NOMO-1 (cell line): ENCODE measurements at regions not wholly inside any gene's neighbourhood (a gene's known extent, or its start where the extent isn't known, plus 50 kb on each side); places are given as distances from the start of the nearest gene placed in this dataset.

ENCODE experiments used
- DNase-seq, 2 experiments: peaks; one replicate each; lab custom pipeline; 2025; ENCODE audit not compliant: unreplicated experiment in 2 of 2; lab: John Stamatoyannopoulos, UW

DNA sequence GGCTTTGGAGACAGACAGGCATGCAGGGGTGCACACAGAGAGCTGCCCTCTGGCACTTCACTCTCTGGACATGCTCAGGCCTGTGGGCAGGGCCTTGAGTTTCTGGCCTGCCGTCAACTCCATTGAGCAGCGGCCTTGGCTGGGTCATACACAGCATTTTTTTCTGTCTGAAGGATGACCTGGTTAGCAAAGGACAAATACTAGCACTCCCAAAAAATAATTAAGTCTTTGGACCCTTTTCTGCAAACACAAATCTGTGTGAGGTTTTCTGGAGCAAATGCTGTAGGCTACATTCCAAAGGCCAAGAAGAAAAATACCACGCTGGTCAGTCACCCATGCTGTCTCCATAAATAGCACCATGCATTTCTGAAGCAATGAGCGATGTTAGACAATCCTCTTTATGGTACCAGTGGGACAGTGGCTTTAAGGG, 124.7 kb upstream of the CTAGE1 start:
- no peak for DNase-seq

DNA sequence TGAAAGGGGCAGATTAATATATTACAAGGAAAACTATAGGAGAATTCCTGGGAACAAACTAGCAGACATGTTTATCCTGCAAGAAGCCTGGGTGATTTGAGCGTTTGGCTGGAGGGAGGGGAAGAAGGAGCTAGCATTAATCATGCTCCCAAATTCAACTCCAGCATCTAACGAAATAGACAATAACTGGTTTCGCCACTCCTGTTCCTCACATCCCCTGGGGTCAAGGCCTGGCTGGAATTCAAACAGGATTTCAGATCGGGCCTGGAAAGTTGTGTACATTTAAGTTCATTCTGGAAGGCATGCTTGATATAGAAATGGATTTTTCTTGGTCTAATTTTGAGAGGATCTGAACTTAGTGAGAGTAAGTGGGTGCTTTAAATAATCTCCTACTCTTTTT, 126.1 kb upstream of the CTAGE1 start:
- no peak for DNase-seq

DNA sequence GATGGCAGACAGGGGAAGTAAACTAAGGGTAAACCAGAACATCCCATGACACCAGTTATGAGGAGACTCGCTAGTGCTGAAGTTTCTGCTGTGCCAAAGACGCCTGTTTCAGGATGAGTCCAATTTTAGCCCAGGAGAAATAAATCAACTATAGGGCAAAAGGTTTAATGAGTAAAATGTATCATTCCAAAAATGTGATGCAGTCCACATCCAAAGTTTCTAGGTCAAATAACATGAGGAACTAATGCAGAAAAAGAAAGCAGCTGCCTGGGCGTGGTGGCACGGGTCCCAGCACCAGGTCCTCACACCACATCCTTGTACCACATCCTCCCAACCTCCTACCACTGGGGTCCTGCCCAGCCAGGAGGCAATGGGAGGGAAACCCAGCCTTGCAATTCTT, 126.9 kb upstream of the CTAGE1 start:
- no peak for DNase-seq

DNA sequence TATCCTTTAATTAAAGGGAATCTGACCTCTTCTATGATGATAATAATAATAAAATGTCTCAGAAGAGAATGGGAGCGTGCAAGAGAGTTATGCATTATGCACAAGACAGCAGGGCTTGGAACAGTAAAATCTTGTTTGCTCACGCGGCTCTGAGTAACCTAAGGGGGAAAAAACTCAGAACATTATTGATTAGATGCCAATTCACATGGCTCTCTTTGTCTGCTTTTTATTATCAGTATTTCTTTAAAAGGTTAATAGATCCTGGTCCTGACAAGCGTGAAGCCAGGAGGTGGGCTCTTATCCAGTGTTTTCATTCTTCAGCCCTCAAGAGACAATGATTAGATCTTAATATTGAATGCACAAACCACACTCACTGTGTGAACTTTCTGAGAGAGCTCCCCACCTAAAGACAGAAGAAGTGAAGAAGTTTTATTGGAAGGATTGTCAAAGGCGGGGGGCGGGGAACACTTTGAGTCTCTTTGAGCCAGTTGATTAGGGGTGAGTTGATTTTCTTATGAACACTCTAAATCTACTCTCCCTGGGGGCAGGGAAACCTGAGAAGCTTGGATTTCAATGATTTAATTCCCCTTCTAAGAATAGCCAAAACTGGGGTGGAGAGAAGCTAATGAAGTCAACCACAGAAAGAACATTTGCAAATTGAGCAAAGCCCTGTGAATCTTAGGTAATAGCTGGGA, 127.5 kb upstream of the CTAGE1 start:
- DNase-seq: peak in 1 of 2 experiments; percentile 23

DNA sequence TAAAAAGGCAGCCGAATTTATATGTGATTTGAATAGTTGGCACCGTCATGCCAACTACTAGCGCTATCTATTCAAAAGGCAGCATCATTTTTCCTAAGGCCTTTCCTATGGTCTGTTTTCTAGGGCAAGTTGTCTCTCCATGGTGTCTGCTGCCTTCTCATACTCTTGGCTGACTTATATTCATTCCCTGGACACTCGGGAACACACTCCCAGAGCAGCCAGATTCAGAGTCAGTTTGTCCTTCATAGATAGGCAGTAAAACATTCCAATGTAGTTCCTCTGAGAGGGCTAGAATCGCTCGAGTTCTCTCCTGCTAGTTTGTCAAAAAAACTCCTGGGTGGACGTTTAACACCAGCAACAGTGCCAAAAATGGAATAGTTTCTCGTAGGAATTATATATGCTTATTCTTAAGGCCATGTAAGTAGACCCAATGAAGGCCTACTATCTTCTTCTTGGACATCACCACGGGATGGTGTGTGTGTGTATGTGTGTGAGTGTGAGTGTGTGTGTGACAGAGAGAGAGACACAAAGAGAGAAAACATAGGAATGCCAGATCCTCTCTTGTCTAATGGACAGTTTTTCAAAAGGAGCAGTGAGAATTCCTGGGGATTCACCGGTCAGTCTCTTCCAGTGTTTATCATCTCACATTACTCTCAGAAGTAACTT, 129.3 kb upstream of the CTAGE1 start:
- DNase-seq: no peak

DNA sequence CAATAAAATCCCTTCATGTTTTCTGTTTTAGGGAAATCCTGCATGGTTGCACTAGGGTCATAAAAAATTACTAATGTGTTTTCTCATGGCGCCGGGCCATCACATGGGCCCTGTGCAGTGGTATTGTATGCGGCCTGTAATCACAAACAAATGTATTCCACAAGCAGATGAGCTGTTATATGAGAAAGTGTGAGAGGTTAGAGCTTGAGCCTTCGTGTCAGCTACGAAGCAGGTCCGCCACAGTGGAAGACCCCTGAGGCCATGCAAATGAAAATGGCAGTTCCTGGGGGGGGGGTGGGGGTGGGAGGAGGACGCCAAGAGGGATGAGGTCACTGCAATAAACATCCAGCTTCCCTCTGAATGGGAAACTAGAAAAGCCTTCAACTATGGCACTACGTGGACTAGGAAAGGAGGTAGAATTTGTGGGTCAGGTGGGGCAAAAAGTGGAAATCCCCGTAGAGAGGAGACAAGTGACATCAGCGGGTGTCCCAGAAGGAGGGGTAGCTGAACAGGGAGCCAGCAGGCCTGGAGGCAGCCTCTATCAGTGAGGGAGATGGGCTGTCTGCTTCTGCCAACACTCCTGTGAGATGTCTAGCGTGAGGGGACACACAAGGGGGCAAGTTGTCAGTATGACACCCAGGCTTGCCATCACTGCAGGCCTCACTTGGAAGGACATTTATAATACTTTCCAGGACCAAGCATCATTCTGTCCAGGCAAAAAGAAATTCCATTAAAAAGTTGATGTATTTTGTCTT, 130.3 kb upstream of the CTAGE1 start:
- DNase-seq: no peak

DNA sequence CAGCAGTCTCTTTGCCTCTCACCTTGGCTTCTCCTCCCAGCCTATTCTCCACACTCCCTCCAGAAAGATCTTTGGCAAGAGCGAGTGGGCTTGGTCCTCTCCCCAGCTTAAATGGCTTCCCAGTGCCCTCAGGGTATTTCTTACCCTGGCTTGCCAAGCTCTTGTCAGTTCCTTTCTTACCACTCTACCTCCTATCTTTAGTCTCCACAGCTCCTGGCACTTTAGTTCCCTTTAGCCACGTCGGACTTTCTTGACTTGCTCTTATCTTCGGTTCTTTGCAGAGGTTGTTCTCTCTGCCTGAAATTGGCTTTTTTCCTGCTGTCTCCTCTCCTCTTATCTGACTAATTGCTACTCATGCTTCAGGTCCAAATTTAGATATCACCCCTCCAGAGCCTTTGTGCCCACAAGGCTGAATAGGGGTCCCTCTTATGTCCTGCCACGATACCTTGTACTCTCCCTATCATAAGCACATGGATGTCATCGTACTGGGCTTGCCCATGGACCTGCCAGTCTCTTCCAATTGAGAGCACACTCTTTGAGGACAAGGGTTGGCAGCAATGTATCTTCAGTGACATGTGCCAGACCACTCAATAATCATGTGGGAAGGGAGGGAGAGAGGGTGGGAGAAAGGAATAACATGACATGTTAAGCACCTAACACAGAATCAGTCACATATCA, 131.7 kb upstream of the CTAGE1 start:
- DNase-seq: no peak

DNA sequence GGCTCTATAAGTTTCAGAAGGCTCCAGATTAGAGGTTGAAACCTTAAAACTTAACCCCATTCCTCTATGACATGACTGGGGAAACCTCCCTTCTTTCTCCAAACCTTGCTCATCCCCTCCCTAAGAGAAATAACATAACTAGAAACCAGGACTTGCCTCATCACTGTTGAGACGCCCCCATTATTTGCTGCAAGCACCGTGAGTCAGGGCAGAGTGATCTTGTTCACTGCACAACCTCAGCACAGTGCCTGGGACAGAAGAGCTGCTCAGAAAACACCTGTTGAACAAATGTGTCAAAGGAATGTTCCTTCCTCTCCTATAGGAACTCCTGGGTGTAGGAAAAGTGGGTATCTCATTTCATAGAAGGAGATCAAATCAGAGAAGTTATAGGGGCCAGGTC, 132.7 kb upstream of the CTAGE1 start:
- no peak for DNase-seq

DNA sequence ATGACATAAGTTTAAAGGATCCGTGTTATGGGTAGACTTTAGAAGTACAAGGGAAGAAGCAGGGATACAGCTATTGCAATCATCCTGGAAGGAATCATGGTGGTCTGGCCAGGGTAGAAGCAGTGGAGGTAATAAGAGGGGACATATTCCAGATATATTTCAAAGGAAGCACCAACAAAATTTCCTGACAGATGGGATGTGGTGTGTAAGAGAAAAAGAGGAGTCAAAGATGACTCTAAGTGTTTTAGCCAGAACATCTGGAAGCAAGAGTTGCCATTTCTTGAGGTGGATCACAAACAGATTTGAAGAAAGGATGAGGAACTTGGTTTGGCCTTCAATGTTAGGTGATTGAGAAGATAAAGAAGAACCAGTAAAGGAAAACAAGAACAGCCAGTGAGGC, 133.1 kb upstream of the CTAGE1 start:
- no peak for DNase-seq

DNA sequence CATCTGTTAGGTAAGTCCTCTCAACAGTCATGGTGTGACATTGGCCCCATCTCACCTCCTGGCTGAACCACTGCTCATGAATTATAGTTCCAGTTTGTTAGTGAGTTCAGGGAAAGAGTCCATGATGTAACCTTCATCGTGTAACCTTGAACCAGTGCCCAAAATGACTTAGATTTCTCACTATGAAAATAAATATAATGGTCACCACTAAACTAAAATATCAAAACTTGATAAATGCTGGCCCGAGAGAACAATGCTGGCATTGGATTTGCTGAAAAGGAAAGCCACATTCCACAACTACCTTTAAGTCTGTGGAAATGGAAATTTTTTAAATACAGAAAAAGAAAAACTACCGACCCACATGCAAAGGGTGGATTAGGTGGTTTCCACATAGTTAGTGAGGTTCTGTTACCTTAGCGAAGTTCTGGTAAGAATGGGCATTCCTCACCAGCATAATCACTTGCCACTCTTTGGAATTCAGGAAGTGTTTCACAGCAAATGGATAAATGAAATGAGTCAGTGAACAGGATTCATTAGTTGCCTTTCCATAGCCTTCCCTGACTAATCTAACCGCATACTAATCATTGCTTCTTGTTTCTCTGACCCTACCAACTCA, 133.9 kb upstream of the CTAGE1 start:
- no peak for DNase-seq

DNA sequence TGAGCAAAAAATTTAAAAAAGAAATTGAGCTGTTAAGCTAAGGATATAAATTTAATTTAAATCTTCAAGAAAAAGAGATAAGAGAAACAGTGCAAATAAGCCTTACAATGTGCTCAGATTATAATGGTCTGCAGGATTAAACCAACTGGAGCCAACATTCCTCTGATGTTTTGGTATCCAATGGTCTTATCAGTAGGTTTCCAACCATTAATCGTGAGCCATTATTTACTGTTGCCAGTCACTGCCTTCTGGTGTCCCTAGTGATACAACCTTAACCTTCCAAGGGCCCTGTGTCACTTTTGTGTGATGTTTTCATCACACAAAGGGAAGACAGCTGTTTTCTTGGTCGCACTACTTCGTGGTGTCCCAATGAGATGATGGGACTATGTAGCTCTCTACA, 134.5 kb upstream of the CTAGE1 start:
- DNase-seq: no peak

DNA sequence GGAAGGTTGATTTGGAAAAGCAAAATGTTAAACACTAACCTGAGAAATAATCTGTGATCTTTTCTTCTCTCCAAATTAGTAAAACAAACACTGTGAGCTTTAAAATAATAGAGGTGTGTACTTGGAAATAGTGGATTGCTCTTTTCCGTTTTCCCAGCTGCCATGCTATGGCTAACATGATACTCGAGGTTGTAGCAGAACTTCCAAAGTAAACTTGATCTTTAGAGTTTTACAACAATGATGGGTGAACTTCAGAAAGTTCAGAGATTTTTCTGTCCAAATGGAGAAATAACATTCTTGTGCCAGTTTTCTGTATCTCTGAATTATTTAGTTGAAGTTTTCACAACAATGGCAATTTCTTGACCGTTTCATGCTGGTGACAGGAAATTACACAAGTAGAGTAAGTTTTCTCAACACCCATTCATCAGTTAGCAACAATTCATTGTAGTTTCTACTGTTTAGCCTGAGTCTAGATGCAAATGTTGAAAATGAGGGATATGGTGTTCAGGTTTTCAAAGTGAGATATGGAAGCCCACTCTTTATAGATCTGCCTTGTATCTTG, 135.3 kb upstream of the CTAGE1 start:
- peak in 1 of 2 experiments; percentile 16 for DNase-seq

DNA sequence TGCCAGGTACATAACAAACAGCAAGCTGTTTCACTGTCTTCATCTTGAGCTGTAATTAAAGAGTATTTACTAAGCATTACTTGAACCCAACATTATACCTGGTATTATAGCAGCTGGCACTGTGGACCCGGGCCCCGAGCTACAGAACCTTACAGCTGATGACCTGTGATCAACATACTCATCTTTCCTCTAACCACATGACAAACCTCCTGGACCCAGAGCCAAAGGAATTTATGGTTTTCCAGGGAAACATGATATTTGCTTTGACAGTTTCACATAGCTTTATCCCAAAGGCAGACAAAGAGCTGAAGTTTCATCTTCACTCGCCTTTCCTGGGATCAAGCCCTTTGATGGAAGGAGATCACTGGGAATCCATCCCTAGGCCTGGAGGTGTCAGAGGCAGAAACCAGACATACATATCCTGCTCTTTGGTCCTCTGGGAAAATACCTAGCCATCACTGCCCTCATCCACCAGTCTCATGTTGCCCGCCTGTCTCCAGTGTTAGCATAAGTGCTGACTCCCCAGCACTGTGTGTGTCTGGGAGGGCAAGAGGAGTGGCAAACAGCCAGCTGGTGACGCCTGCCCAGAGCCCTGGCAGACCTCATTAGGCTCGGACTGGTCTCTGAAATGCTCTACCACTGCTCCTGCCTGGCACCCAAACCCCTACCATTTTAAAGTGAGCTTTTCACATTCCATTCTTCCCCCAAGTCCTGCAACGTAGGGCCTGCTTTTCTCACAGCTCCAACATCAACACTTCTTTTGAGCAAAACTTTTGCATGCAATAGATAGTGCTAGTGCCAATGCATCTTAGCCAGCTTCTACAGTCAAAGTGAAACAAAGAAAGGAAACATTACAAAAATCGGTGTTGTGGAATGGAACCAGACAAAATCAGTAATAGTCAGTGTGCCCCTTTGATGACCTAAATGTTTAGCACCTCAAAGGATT, 138.8 kb upstream of the CTAGE1 start:
- DNase-seq: no peak

DNA sequence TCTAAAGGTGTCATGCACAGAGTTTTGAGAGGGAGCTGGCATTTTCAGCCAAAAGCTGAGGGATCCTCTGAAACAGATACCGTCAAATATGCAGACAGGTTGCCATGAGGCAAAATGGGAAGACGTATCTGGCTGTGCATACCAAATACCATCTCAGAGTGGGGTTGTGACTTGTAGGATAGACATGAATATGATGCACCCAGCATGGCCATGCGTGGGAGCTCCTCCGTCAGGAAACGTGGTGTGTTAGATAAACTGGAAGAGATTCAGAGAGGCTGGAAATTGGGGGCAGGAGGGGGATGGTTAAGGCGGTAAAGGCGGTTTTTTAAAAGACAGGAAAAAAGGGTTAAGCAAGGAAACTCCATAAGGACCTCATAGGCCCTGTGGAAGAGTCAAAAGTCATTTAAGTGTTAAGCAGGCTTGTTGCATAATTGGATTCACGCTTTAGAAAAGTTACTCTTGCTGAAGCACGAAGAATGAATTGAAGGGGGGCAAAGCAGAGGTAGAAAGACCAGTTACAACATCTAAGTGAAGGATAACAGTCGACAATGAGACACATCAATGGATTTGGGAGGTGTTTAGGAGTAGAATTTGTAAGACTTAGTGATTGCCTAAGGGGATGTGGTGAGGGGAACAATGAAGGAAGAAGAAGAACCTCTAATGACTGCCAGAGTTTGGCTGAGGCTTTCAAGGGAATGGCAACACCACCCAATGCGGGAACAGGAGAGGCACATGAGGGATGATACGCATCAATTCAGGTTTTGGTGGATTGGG, 139.6 kb upstream of the CTAGE1 start:
- peak; percentile 8 to 46 for DNase-seq

DNA sequence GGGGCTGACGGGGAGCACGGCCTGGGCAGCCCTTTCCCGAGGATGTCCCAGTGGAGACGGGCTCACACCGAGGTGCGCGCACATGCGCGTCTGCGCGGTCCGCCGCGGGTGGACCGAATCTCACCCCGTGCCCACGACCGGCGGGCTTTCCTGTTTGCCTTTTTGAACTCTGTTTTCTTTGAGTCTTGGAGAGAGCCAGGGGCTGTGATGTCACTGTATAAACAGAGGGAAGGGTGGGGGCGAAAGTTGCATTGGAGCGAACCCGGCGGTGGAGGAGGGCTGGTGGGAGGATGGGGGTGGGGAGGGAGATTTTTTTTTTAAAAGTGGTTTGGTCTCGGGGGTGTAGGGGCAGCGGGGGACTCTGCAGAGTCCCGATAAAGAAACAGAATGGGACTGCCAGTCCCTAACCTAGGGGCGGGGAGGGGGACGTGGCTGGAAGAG, 141.2 kb upstream of the CTAGE1 start:
- no peak for DNase-seq

DNA sequence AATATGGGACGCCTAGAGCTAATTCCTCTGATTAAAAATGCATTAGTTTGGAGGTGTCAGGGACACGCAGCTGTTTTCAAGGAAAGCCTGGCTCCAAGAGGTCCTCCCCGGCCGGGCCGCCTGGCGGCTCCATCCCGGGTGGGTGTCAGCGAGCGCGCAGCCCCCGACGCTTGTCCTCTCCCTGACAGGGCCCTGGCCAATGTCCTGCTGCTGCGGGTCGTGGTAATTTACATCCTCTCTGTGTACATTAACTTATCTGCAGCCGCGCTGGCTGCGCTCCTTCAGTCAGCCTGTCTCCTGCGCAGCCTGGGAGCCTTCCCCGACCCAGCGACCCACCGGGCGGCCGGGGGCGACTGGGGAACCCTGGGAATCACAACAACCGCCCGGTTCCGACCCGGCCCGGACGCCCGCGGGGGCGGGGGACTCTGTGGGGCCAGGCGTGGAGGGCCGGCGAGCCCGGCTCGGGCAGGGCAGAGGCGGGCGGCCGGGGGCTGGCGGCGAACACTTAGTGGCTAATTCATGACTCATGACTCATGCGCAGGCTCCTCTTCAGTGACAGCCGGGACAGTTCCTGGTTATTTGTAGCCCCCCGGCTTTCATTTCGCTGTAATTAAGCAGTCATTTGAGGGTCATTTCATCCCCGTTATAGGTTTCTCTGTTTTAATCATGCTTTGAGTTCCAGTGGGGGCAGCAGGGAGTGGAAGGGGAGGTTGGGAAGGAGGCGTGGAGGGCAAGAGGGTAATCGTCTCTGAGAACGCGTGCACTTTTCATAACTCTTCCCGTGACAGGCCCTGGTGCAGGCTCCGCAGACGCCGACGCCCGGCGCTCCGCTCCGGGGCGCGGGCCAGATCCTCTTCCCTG, 141.9 kb upstream of the CTAGE1 start:
- DNase-seq: peak; percentile 52 to 67

DNA sequence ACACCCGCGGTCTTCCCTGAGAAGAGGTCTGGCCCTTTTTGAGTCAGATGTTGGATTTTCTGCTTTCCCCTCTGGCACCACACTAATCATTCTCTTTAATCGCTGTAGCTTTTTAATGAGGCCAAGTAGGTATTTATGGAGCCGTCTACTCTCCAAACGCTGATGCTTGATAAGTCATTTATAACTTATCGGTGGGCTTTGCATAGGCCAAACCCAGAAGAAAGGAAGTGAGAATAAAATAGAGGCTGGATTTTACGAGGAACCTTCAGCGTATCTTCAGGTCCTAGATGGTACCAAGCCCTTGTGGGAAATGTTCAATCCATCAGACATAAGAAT, 142.5 kb upstream of the CTAGE1 start:
- DNase-seq: no peak

DNA sequence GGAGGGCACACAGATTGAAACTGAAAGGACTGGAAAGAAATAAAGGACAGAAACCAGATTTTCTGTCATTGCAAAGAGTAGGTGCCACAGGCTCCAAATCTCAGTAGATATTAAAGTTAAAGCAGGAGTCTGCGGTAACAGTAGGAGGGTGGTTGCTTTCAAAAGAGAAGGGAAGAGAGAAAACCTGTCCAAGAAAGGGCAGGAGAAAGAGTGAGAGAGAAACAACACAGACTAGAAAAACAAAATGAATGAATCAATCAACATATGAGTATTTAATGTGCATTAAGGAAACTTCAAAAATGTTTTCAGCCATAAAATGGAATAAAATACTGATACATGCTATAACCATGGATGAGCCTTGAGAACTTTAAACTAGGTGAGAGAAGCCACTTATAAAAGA, 143.1 kb upstream of the CTAGE1 start:
- DNase-seq: no peak
